ENCODE measurements at regions not wholly inside any gene's neighbourhood (a gene's known extent, or its start where the extent isn't known, plus 50 kb on each side); places are given as distances from the start of the nearest gene placed in this dataset.

GRCh38 chr1:219805191-219805590, 123.2 kb downstream of the SLC30A10 start:
- Mint-ChIP-seq H3K4me1 (ENCODE audit: low read depth) (no peaks in the 10 kb centered on the region), H3K36me3 (ENCODE audit: low read depth) (no peaks in the 10 kb centered on the region), H3K4me3 (ENCODE audit: unreplicated experiment) (no peak overlapping the region), H3K27ac (ENCODE audit: unreplicated experiment) (no peak overlapping the region), H3K9me3 (ENCODE audit: low read depth) (peaks cover 7% of the 10 kb centered on the region), H3K27me3 (ENCODE audit: low read depth) (peaks cover 1% of the 10 kb centered on the region)
- no peak for DNase-seq (ENCODE audit: low spot score)
- TF ChIP-seq CTCF (IDR thresholded peaks at IDR 0.05): peak; percentile 68

GRCh38 chr1:219801156-219801820, 127.1 kb downstream of the SLC30A10 start:
- Mint-ChIP-seq H3K27ac (ENCODE audit: unreplicated experiment) (no peak overlapping the region), H3K4me3 (ENCODE audit: unreplicated experiment) (no peak overlapping the region), H3K9me3 (ENCODE audit: low read depth) (peaks cover 7% of the 10 kb centered on the region), H3K36me3 (ENCODE audit: low read depth) (no peaks in the 10 kb centered on the region), H3K4me1 (ENCODE audit: low read depth) (peaks cover 7% of the 10 kb centered on the region), H3K27me3 (ENCODE audit: low read depth) (no peaks in the 10 kb centered on the region)
- TF ChIP-seq CTCF (IDR thresholded peaks at IDR 0.05): no peak
- no peak for DNase-seq (ENCODE audit: low spot score)

- Mint-ChIP-seq H3K36me3 (ENCODE audit: low read depth) (no peaks in the 10 kb centered on the region), H3K4me1 (ENCODE audit: low read depth) (peaks cover 7% of the 10 kb centered on the region), H3K9me3 (ENCODE audit: low read depth) (peaks cover 7% of the 10 kb centered on the region), H3K27ac (ENCODE audit: unreplicated experiment) (peak overlapping the region; percentile 42), H3K4me3 (ENCODE audit: unreplicated experiment) (no peak overlapping the region), H3K27me3 (ENCODE audit: low read depth) (no peaks in the 10 kb centered on the region)
- no peak for DNase-seq (ENCODE audit: low spot score)
- no peak for TF ChIP-seq CTCF (IDR thresholded peaks at IDR 0.05)
These were observed 129.9 kb downstream of the SLC30A10 start for GRCh38 chr1:219798283-219799030.

GRCh38 chr1:219797683-219798082, 130.7 kb downstream of the SLC30A10 start:
- Mint-ChIP-seq H3K9me3 (ENCODE audit: low read depth) (peaks cover 5% of the 10 kb centered on the region), H3K36me3 (ENCODE audit: low read depth) (no peaks in the 10 kb centered on the region), H3K4me3 (ENCODE audit: unreplicated experiment) (no peak overlapping the region), H3K27me3 (ENCODE audit: low read depth) (no peaks in the 10 kb centered on the region), H3K4me1 (ENCODE audit: low read depth) (peaks cover 11% of the 10 kb centered on the region), H3K27ac (ENCODE audit: unreplicated experiment) (no peak overlapping the region)
- DNase-seq (ENCODE audit: low spot score): no peak
- TF ChIP-seq CTCF (IDR thresholded peaks at IDR 0.05): no peak

GRCh38 chr1:219797009-219797408, 131.3 kb downstream of the SLC30A10 start:
- H3K9me3 Mint-ChIP-seq (ENCODE audit: low read depth): peaks cover 2% of the 10 kb centered on the region
- H3K4me1 Mint-ChIP-seq (ENCODE audit: low read depth): peaks cover 18% of the 10 kb centered on the region
- no peak for TF ChIP-seq CTCF (IDR thresholded peaks at IDR 0.05)
- DNase-seq (ENCODE audit: low spot score): no peak
- H3K36me3 Mint-ChIP-seq (ENCODE audit: low read depth): no peaks in the 10 kb centered on the region
- H3K27me3 Mint-ChIP-seq (ENCODE audit: low read depth): no peaks in the 10 kb centered on the region
- no peak overlapping the region for H3K4me3 Mint-ChIP-seq (ENCODE audit: unreplicated experiment)
- H3K27ac Mint-ChIP-seq (ENCODE audit: unreplicated experiment): no peak overlapping the region
